ENCODE measurements at regions not wholly inside any gene's neighbourhood (a gene's known extent, or its start where the extent isn't known, plus 50 kb on each side); places are given as distances from the start of the nearest gene placed in this dataset.

DNA sequence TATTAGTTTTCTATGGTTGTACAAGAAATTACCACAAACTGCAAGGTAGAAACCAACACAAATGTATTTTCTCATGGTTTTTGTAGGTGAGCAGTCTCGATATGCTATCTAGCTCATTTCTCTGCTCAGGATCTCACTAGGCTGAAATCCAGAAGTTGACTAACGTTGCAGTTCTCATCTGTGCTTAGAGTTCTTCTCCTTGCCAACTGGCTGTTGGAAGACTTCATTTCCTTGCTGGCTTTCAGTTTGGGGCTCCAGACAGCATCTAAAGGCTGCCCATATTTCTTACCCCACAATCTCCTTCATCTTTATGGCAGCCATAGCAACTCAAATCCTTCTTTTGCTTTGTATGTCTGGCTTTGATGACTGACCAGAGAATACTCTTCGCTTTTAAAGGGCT lies 362.6 kb upstream of the ADGRL4 start:
- no peak for TF ChIP-seq POLR2A (IDR thresholded peaks at IDR 0.05)
- TF ChIP-seq, protein P1, sequence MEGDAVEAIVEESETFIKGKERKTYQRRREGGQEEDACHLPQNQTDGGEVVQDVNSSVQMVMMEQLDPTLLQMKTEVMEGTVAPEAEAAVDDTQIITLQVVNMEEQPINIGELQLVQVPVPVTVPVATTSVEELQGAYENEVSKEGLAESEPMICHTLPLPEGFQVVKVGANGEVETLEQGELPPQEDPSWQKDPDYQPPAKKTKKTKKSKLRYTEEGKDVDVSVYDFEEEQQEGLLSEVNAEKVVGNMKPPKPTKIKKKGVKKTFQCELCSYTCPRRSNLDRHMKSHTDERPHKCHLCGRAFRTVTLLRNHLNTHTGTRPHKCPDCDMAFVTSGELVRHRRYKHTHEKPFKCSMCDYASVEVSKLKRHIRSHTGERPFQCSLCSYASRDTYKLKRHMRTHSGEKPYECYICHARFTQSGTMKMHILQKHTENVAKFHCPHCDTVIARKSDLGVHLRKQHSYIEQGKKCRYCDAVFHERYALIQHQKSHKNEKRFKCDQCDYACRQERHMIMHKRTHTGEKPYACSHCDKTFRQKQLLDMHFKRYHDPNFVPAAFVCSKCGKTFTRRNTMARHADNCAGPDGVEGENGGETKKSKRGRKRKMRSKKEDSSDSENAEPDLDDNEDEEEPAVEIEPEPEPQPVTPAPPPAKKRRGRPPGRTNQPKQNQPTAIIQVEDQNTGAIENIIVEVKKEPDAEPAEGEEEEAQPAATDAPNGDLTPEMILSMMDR (IDR thresholded peaks at IDR 0.05) = no peak

Measured in right lobe of liver (tissue), 4 donors.